ENCODE measurements at regions not wholly inside any gene's neighbourhood (a gene's known extent, or its start where the extent isn't known, plus 50 kb on each side); places are given as distances from the start of the nearest gene placed in this dataset.

DNA sequence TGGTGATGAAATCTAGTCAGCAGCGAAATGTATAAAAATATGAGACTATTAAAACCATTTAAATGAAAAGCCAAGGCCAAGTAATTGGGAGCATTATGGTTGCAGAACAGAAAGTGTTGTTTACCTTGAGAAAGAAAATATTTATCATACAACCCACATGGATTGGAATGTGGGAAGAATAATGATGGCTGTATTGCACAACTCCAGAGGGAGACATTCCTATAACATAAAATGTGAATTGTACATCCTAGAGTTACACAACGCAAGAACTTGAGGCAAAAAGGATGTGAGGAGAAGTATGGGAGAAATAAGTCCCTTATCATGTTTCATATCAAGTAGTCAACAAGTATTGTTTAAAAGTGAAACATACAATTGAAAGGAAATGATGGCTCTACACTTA lies 1014.0 kb upstream of the SEMA6A start:
- TF ChIP-seq POLR2AphosphoS5 (IDR thresholded peaks at IDR 0.05; ENCODE audit: low read depth, low read length) (no peak), POLR2A (IDR thresholded peaks at IDR 0.05; ENCODE audit: low read depth, low read length) (no peak), TAF1 (IDR thresholded peaks at IDR 0.05; ENCODE audit: low read depth, low read length) (no peak), SPI1 (IDR thresholded peaks at IDR 0.05; ENCODE audit: low read depth, low read length) (no peak)
